ENCODE measurements at regions not wholly inside any gene's neighbourhood (a gene's known extent, or its start where the extent isn't known, plus 50 kb on each side); places are given as distances from the start of the nearest gene placed in this dataset.

GRCh38 chr2:20556756-20557155 lies 94.1 kb downstream of the HS1BP3 start:
- TF ChIP-seq CTCF (IDR thresholded peaks at IDR 0.05): no peak
- no peak for TF ChIP-seq POLR2A (IDR thresholded peaks at IDR 0.05)
- TF ChIP-seq EP300 (IDR thresholded peaks at IDR 0.05): no peak

Data from upper lobe of left lung (tissue), 4 donors.